HG03045 (cell line): ENCODE measurements at regions not wholly inside any gene's neighbourhood (a gene's known extent, or its start where the extent isn't known, plus 50 kb on each side); places are given as distances from the start of the nearest gene placed in this dataset.

Source experiments
- ATAC-seq: cut with Tn5 transposase; IDR thresholded peaks from one replicate; pipeline ENCODE4 v1.9.1; 2021; ENCODE audit warnings: mild to moderate bottlenecking, moderate library complexity; ENCODE audit not compliant: unreplicated experiment

- ATAC-seq = no peak
These were observed 199.0 kb downstream of the KATNAL1 start for GRCh38 chr13:30108216-30108912.

GRCh38 chr13:30107521-30108136 is 199.7 kb downstream of the KATNAL1 start:
- no peak for ATAC-seq

- ATAC-seq = no peak
These were observed 200.2 kb downstream of the KATNAL1 start for GRCh38 chr13:30107121-30107520.

- ATAC-seq = no peak
These were observed 202.0 kb downstream of the KATNAL1 start for GRCh38 chr13:30105381-30105780.

GRCh38 chr13:30103161-30103840 is 204.1 kb downstream of the KATNAL1 start:
- ATAC-seq = no peak

GRCh38 chr13:30100226-30100625 is 207.1 kb downstream of the KATNAL1 start:
- no peak for ATAC-seq

- no peak for ATAC-seq
These were observed 209.7 kb downstream of the KATNAL1 start for GRCh38 chr13:30097701-30098100.

GRCh38 chr13:30097089-30097488 is 210.3 kb downstream of the KATNAL1 start:
- ATAC-seq = no peak

GRCh38 chr13:30094015-30094414 is 213.3 kb downstream of the KATNAL1 start:
- no peak for ATAC-seq

GRCh38 chr13:30093236-30093635 is 214.1 kb downstream of the KATNAL1 start:
- no peak for ATAC-seq

- no peak for ATAC-seq
These were observed 215.7 kb downstream of the KATNAL1 start for GRCh38 chr13:30091691-30092090.

- ATAC-seq = no peak
These were observed 216.3 kb downstream of the KATNAL1 start for GRCh38 chr13:30091035-30091434.

- ATAC-seq = no peak
These were observed 219.0 kb downstream of the KATNAL1 start for GRCh38 chr13:30088312-30088855.

- no peak for ATAC-seq
These were observed 222.3 kb downstream of the KATNAL1 start for GRCh38 chr13:30085087-30085486.

- ATAC-seq = no peak
These were observed 225.0 kb downstream of the KATNAL1 start for GRCh38 chr13:30082391-30082790.

GRCh38 chr13:30081331-30081730 is 226.0 kb downstream of the KATNAL1 start:
- ATAC-seq = no peak

- no peak for ATAC-seq
These were observed 227.8 kb downstream of the KATNAL1 start for GRCh38 chr13:30079501-30079900.

- ATAC-seq = no peak
These were observed 227.6 kb upstream of the UBL3 start for GRCh38 chr13:30078059-30078458.

- ATAC-seq = no peak
These were observed 226.9 kb upstream of the UBL3 start for GRCh38 chr13:30077240-30077735.

GRCh38 chr13:30074955-30075614 is 224.7 kb upstream of the UBL3 start:
- ATAC-seq = no peak

- ATAC-seq = no peak
These were observed 224.0 kb upstream of the UBL3 start for GRCh38 chr13:30074431-30074830.
